ENCODE measurements at regions not wholly inside any gene's neighbourhood (a gene's known extent, or its start where the extent isn't known, plus 50 kb on each side); places are given as distances from the start of the nearest gene placed in this dataset.

- no peak for TF ChIP-seq CTCF (IDR thresholded peaks at IDR 0.05)
Observed at GRCh38 chr10:52627279-52627678, 145.3 kb downstream of the MBL2 start.

GRCh38 chr10:52631146-52631545, 141.4 kb downstream of the MBL2 start:
- TF ChIP-seq CTCF (IDR thresholded peaks at IDR 0.05) = no peak
- Histone ChIP-seq H3K9me3 (no peaks in the 10 kb centered on the region), H3K36me3 (no peaks in the 10 kb centered on the region), H3K27ac (no peak overlapping the region), H3K4me3 (no peak overlapping the region), H3K4me1 (no peaks in the 10 kb centered on the region), H3K27me3 (no peaks in the 10 kb centered on the region)
- DNase-seq (no peak), ATAC-seq (no peak)
- intact Hi-C loops (cut with DNase I) = no loop called here

More at GRCh38 chr10:52627279-52627678, 145.3 kb downstream of the MBL2 start:
- Histone ChIP-seq H3K27ac (no peak overlapping the region), H3K4me3 (no peak overlapping the region), H3K27me3 (no peaks in the 10 kb centered on the region), H3K4me1 (no peaks in the 10 kb centered on the region), H3K9me3 (no peaks in the 10 kb centered on the region), H3K36me3 (no peaks in the 10 kb centered on the region)
- intact Hi-C loops (cut with DNase I) = no loop called here
- ATAC-seq (no peak), DNase-seq (no peak)

- Histone ChIP-seq H3K27me3 (no peaks in the 10 kb centered on the region), H3K36me3 (no peaks in the 10 kb centered on the region), H3K4me3 (no peak overlapping the region), H3K27ac (no peak overlapping the region), H3K9me3 (no peaks in the 10 kb centered on the region), H3K4me1 (no peaks in the 10 kb centered on the region)
- TF ChIP-seq CTCF (IDR thresholded peaks at IDR 0.05) = no peak
- intact Hi-C loops (cut with DNase I) = no loop called here
- ATAC-seq = no peak
- DNase-seq = no peak
Observed at GRCh38 chr10:52631648-52632047, 140.9 kb downstream of the MBL2 start.

- intact Hi-C loops (cut with DNase I) = no loop called here
- Histone ChIP-seq H3K27me3 (no peaks in the 10 kb centered on the region), H3K36me3 (no peaks in the 10 kb centered on the region), H3K4me3 (no peak overlapping the region), H3K4me1 (no peaks in the 10 kb centered on the region), H3K9me3 (no peaks in the 10 kb centered on the region), H3K27ac (no peak overlapping the region)
- no peak for DNase-seq
- no peak for ATAC-seq
- TF ChIP-seq CTCF (IDR thresholded peaks at IDR 0.05) = no peak
Observed at GRCh38 chr10:52632591-52632990, 140.0 kb downstream of the MBL2 start.

- no peak overlapping the region for H3K27ac ChIP-seq
- no peaks in the 10 kb centered on the region for H3K27me3 ChIP-seq
- H3K36me3 ChIP-seq = no peaks in the 10 kb centered on the region
- ATAC-seq = no peak
- no peak for DNase-seq
- no peak overlapping the region for H3K4me3 ChIP-seq
- no peak for TF ChIP-seq CTCF (IDR thresholded peaks at IDR 0.05)
- no peaks in the 10 kb centered on the region for H3K4me1 ChIP-seq
- H3K9me3 ChIP-seq = no peaks in the 10 kb centered on the region
- intact Hi-C loops (cut with DNase I) = no loop called here
Observed at GRCh38 chr10:52633266-52633665, 139.3 kb downstream of the MBL2 start.

GRCh38 chr10:52635651-52636050, 136.9 kb downstream of the MBL2 start:
- H3K4me3 ChIP-seq = no peak overlapping the region
- no peaks in the 10 kb centered on the region for H3K36me3 ChIP-seq
- DNase-seq = no peak
- no peak for TF ChIP-seq CTCF (IDR thresholded peaks at IDR 0.05)
- intact Hi-C loops (cut with DNase I) = no loop called here
- H3K27me3 ChIP-seq = no peaks in the 10 kb centered on the region
- H3K9me3 ChIP-seq = no peaks in the 10 kb centered on the region
- no peak overlapping the region for H3K27ac ChIP-seq
- ATAC-seq = no peak
- no peaks in the 10 kb centered on the region for H3K4me1 ChIP-seq

All from upper lobe of right lung (tissue), 1 donor.